RWPE2 (cell line): ENCODE measurements at regions not wholly inside any gene's neighbourhood (a gene's known extent, or its start where the extent isn't known, plus 50 kb on each side); places are given as distances from the start of the nearest gene placed in this dataset.
"Not testable (repeated sequence)": the region's sequence is repeated elsewhere in the genome, so short reads cannot be mapped to it uniquely, and the experiment has no call there.

Experiments
- ATAC-seq: fragments of 200-7000 bp; cut with Tn5 transposase; 3 replicates; pipeline ENCODE4 v1.9.1; 2021; ENCODE audit warnings: low read depth
- DNase-seq: peaks from one replicate; pipeline ENCODE4 v3.0.0-alpha.2; 2020; ENCODE audit warnings: low spot score
- H3K27ac ChIP-seq: fragments of 450-650 bp; 2 replicates; pipeline ENCODE4 v1.5.1; 2017; ENCODE audit warnings: mild to moderate bottlenecking; ENCODE audit not compliant: poor library complexity, severe bottlenecking
- H3K27me3 ChIP-seq: fragments of 250-450 bp; sonication (Bioruptor Pico); 2 replicates; pipeline ENCODE4 v1.5.1; 2021; ENCODE audit warnings: mild to moderate bottlenecking, moderate library complexity; ENCODE audit not compliant: insufficient read depth, poor library complexity, severe bottlenecking
- H3K36me3 ChIP-seq: fragments of 250-450 bp; sonication (Bioruptor Pico); 2 replicates; pipeline ENCODE4 v1.5.1; 2020; ENCODE audit warnings: low read depth, mild to moderate bottlenecking, moderate library complexity
- H3K4me1 ChIP-seq: fragments of 250-450 bp; sonication (Bioruptor Pico); 2 replicates; pipeline ENCODE4 v1.5.1; 2021; ENCODE audit warnings: mild to moderate bottlenecking, moderate library complexity; ENCODE audit not compliant: insufficient read depth, poor library complexity, severe bottlenecking
- H3K4me3 ChIP-seq: fragments of 250-450 bp; sonication (Bioruptor Pico); 2 replicates; pipeline ENCODE4 v1.5.1; 2021; ENCODE audit warnings: mild to moderate bottlenecking, moderate library complexity; ENCODE audit not compliant: severe bottlenecking
- H3K9me3 ChIP-seq: fragments of 250-450 bp; sonication (Bioruptor Pico); 2 replicates; pipeline ENCODE4 v1.5.1; 2021; ENCODE audit warnings: mild to moderate bottlenecking, moderate library complexity; ENCODE audit not compliant: severe bottlenecking
- CTCF ChIP-seq: fragments of 450-650 bp; IDR thresholded peaks from one replicate; pipeline ENCODE4 v1.5.1; 2017; ENCODE audit warnings: mild to moderate bottlenecking, moderate library complexity; ENCODE audit not compliant: poor library complexity, severe bottlenecking

DNA sequence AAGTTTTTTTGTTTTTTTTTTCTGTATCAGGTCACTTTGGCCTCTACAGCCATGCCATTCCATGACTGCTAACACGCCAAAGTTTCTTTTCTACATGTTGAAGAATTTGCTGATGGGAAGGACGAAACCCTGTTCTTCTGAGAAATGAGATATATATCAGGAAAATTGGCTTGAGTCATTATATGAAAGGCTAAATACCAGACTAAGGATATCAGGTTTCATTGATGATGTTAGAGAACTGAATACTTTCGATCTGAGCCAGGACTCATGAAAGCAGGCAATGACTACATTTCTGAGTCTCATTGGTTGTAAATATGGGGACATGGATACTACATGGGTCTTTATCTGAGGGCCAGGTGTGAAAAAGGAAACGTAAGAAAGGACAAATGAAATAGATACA lies 181.4 kb downstream of the OSR1 start:
- ATAC-seq (peak; percentile 86), DNase-seq (no peak)
- Histone ChIP-seq H3K9me3 (no peaks in the 10 kb centered on the region), H3K36me3 (no peaks in the 10 kb centered on the region), H3K27ac (peak overlapping the region; percentile 25), H3K4me1 (peaks cover 8% of the 10 kb centered on the region), H3K27me3 (no peaks in the 10 kb centered on the region), H3K4me3 (no peak overlapping the region)
- TF ChIP-seq CTCF = no peak

GRCh38 chr2:19176172-19176852 lies 182.1 kb downstream of the OSR1 start:
- no peak for DNase-seq
- no peaks in the 10 kb centered on the region for H3K27me3 ChIP-seq
- ATAC-seq = no peak
- TF ChIP-seq CTCF = no peak
- H3K36me3 ChIP-seq = no peaks in the 10 kb centered on the region
- H3K4me1 ChIP-seq = peaks cover 8% of the 10 kb centered on the region
- no peak overlapping the region for H3K4me3 ChIP-seq
- no peaks in the 10 kb centered on the region for H3K9me3 ChIP-seq
- H3K27ac ChIP-seq = peak overlapping the region; percentile 25

DNA sequence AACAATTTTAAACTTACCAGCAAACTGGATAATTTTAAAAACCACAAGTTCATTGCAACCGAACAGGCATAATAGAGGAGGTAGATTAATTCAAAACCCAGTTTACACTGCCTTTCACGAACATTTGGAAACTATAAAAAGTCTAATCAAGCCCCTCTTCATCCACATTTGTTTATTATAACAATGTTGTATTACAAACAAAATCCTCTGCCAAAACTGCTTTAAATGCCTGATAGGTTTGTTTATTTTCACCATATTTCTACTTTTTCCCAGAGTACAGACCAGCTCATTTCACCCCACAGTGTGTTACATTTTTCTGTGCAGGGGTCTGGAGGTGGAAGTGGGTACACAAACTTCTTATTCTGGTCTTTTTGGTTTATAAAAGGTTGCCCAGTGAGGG lies 184.2 kb downstream of the OSR1 start:
- no peak for ATAC-seq
- no peaks in the 10 kb centered on the region for H3K36me3 ChIP-seq
- H3K4me1 ChIP-seq = peaks cover 8% of the 10 kb centered on the region
- TF ChIP-seq CTCF = no peak
- no peak overlapping the region for H3K27ac ChIP-seq
- no peaks in the 10 kb centered on the region for H3K9me3 ChIP-seq
- DNase-seq = no peak
- no peak overlapping the region for H3K4me3 ChIP-seq
- H3K27me3 ChIP-seq = no peaks in the 10 kb centered on the region

DNA sequence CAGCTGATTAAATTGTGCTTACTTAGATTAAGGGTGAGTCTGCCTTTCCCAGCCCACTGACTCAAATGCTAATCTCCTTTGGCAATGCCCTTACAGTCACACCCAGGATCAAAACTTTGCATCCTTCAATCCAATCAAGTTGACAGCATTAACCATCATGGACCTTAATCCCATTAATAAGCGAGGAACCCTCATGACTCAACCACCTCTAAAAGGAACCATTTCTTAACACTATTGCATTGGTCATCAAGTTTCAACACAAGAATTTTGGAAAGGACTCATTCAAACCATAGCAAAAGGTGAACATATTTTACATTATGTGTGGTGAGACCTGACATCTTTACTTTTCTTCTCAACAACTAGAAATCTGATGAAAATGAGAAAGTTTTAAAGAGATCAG lies 187.0 kb downstream of the OSR1 start:
- no peaks in the 10 kb centered on the region for H3K4me1 ChIP-seq
- no peak overlapping the region for H3K27ac ChIP-seq
- ATAC-seq (no peak), DNase-seq (no peak)
- H3K27me3 ChIP-seq = no peaks in the 10 kb centered on the region
- no peak for TF ChIP-seq CTCF
- no peak overlapping the region for H3K4me3 ChIP-seq
- H3K36me3 ChIP-seq = no peaks in the 10 kb centered on the region
- H3K9me3 ChIP-seq = no peaks in the 10 kb centered on the region

DNA sequence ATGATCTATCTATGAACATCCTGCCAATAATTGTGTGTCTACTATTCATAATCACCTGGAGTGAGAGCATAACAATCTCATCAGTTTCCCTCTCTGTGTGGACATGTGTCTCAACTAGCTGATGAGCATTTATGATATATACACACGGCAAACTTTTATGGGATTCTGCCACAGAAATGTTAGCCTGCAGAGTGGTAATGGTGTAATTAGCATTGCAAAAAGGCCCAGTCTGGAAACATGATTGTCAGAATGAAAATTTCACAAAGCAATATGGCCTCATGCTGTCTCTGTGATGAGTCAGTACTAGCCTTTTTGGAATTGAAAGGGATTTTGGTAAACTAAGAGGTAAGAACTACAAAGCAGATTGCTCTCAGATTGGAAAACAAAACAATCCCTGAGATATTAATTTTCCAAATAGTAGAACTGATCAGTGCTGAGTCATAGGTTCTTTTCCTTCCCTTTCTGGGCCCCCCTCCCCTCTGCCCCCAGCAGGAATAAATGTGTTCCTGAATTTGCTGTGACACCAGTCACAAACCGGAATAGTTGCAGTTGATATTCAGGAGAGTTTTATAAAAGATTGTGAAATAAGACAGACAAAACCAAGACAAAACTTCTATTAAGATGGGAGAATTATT lies 189.2 kb downstream of the OSR1 start:
- H3K27ac ChIP-seq = no peak overlapping the region
- no peaks in the 10 kb centered on the region for H3K4me1 ChIP-seq
- no peak for TF ChIP-seq CTCF
- no peaks in the 10 kb centered on the region for H3K36me3 ChIP-seq
- no peak for DNase-seq
- ATAC-seq = no peak
- H3K4me3 ChIP-seq = no peak overlapping the region
- H3K9me3 ChIP-seq = no peaks in the 10 kb centered on the region
- H3K27me3 ChIP-seq = no peaks in the 10 kb centered on the region

DNA sequence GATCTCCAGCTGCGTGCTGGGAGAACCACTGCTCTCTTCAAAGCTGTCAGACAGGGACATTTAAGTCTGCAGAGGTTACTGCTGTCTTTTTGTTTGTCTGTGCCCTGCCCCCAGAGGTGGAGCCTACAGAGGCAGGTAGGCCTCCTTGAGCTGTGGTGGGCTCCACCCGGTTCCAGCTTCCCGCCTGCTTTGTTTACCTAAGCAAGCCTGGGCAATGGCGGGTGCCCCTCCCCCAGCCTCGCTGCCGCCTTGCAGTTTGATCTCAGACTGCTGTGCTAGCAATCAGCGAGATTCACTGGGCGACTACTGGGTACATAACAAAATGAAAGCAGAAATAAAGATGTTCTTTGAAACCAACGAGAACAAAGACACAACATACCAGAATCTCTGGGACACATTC lies 194.3 kb downstream of the OSR1 start:
- not testable (repeated sequence) for H3K4me1 ChIP-seq, H3K27ac ChIP-seq, H3K4me3 ChIP-seq, H3K9me3 ChIP-seq, H3K27me3 ChIP-seq, ATAC-seq, DNase-seq, H3K36me3 ChIP-seq
